ENCODE measurements at regions not wholly inside any gene's neighbourhood (a gene's known extent, or its start where the extent isn't known, plus 50 kb on each side); places are given as distances from the start of the nearest gene placed in this dataset.
"Not testable (repeated sequence)": the region's sequence is repeated elsewhere in the genome, so short reads cannot be mapped to it uniquely, and the experiment has no call there.

DNA sequence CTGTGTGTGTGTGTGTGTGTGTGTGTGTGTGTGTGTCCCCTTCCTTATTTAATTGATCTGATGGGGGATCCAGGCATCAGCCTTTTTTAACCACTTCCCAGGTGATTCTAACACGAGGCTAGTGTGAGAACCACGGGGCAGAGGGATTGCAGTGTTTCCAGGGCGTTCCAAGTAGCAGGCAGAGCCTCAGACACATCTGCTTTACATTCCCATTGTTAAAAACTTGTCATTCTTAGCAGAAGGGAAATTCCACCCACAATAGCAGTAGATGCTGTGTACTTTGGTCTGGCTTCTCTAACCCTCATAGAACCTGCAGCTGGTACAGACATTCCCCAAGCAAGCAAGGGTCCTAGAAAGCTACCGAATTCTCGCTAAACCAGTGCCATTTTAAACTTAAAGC, 81.9 kb upstream of the SLC30A5 start:
- Histone ChIP-seq H3K36me3 (no peaks in the 10 kb centered on the region), H3K4me1 (no peaks in the 10 kb centered on the region), H3K4me3 (no peak overlapping the region), H3K27me3 (no peaks in the 10 kb centered on the region), H3K9me3 (no peaks in the 10 kb centered on the region), H3K27ac (no peak overlapping the region)
- DNase-seq (no peak), ATAC-seq (ENCODE audit: low FRiP score in 2 of 2) (no peak)
- WGBS, 2 donors = 69 to 71% methylated on average over 5 of the region's 5 CpGs
- TF ChIP-seq CTCF (IDR thresholded peaks at IDR 0.05) (no peak), POLR2A (IDR thresholded peaks at IDR 0.05) (no peak), EP300 (IDR thresholded peaks at IDR 0.05) (no peak)

GRCh38 chr5:69013481-69013880, 80.3 kb upstream of the SLC30A5 start:
- Histone ChIP-seq H3K27me3 (no peaks in the 10 kb centered on the region), H3K9me3 (no peaks in the 10 kb centered on the region), H3K4me3 (no peak overlapping the region), H3K27ac (no peak overlapping the region), H3K36me3 (no peaks in the 10 kb centered on the region), H3K4me1 (no peaks in the 10 kb centered on the region)
- TF ChIP-seq POLR2AphosphoS5 (IDR thresholded peaks at IDR 0.05) = no peak
- TF ChIP-seq POLR2A (IDR thresholded peaks at IDR 0.05) = no peak
- no peak for TF ChIP-seq CTCF (IDR thresholded peaks at IDR 0.05)
- TF ChIP-seq EP300 (IDR thresholded peaks at IDR 0.05) = no peak
- no peak for DNase-seq
- WGBS, 2 donors = 78 to 87% methylated on average over 2 of the region's 2 CpGs
- ATAC-seq (ENCODE audit: low FRiP score in 2 of 2) = no peak

DNA sequence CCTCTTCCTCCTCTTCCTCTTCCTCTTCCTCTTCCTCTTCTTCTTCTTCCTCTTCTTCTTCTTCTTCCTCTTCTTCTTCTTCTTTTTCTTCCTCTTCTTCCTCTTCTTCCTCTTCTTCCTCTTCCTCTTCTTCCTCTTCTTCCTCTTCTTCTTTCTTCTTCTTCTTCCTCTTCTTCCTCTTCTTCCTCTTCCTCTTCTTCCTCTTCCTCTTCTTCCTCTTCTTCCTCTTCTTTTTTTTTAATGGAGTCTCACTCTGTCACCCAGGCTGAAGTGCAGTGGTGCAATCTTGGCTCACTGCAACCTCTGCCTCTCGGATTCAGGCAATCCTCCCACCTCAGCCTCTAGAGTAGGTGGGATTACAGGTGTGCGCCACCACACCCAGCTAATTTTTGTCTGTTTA, 79.8 kb upstream of the SLC30A5 start:
- not testable (repeated sequence) for H3K27me3 ChIP-seq; H3K36me3 ChIP-seq; H3K4me3 ChIP-seq; H3K4me1 ChIP-seq; H3K27ac ChIP-seq; ATAC-seq (ENCODE audit: low FRiP score in 2 of 2); H3K9me3 ChIP-seq; DNase-seq
- 96 to 100% methylated on average over 2 of the region's 2 CpGs for WGBS, 2 donors

DNA sequence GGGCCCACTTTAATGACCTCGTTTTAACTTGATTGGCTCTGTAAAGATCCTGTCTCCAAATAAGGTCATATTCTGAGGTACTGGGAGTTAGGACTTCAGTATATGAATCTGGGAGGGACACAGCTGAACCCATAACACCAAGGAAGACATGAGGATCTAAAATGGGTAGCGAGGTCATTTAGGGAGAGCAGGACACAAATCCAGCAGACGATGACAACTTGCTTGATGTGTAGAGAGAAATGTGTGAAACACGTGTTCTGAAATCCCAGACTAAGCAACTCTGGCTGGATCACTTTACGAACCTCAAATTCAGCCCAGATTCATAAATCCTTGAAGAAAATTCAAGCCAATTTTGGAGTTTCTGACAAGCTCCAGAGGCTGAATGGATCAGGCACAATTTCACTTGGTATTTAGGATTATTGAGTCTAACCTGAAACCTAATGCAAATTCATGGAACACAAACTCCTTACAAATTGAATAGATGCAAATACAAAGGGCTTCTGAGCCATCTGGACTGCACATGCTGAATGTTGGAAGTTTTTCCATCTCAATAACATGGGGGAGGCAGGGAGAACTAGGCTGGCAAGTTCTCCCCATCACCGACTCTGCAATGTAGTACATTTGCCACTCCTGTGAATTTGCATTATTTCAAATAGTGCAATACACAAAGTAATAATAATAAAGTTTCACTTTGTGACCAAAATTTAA, 74.0 kb upstream of the SLC30A5 start:
- 80 to 83% methylated on average over 6 of the region's 6 CpGs for WGBS, 2 donors

DNA sequence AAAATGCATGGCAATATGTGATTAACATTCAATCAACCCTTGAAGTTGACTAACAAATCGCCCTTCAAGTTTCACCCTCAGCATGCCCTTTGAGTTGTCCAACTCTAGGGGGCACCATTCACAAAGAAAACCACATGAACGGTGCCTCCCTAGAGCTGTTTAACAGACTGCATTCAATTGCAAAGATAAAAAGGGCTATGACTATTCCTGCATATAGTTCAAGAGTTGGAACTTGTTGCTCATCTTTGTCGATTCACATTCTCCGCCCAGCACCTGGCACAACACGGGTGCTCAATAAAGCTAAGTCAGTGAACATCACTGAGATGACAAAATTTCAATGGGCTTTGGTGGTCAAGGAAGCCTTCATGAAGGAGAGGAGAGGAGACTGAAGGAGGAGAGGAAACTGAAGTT, 69.6 kb upstream of the SLC30A5 start:
- TF ChIP-seq POLR2AphosphoS5 (IDR thresholded peaks at IDR 0.05) (no peak), EP300 (IDR thresholded peaks at IDR 0.05) (no peak), CTCF (IDR thresholded peaks at IDR 0.05) (peak in 5 of 6 experiments; percentile 18 to 65 (median 52)), POLR2A (IDR thresholded peaks at IDR 0.05) (no peak)
- no peaks in the 10 kb centered on the region for H3K36me3 ChIP-seq
- H3K27me3 ChIP-seq = no peaks in the 10 kb centered on the region
- H3K4me1 ChIP-seq = no peaks in the 10 kb centered on the region
- DNase-seq (peak in 1 of 2 donors; percentile 26), ATAC-seq (ENCODE audit: low FRiP score in 2 of 2) (peak in 1 of 2 donors; percentile 62)
- WGBS, 2 donors = 50 to 58% methylated on average over 5 of the region's 5 CpGs
- H3K4me3 ChIP-seq = no peak overlapping the region
- H3K9me3 ChIP-seq = no peaks in the 10 kb centered on the region
- no peak overlapping the region for H3K27ac ChIP-seq

More for the DNA sequence above, 74.0 kb upstream of the SLC30A5 start:
- Histone ChIP-seq H3K4me1 (no peaks in the 10 kb centered on the region), H3K36me3 (no peaks in the 10 kb centered on the region), H3K4me3 (no peak overlapping the region), H3K9me3 (no peaks in the 10 kb centered on the region), H3K27me3 (no peaks in the 10 kb centered on the region), H3K27ac (no peak overlapping the region)
- DNase-seq = no peak
- no peak for ATAC-seq (ENCODE audit: low FRiP score in 2 of 2)
- TF ChIP-seq CTCF (IDR thresholded peaks at IDR 0.05) (no peak), EP300 (IDR thresholded peaks at IDR 0.05) (no peak), POLR2A (IDR thresholded peaks at IDR 0.05) (no peak), POLR2AphosphoS5 (IDR thresholded peaks at IDR 0.05) (no peak)

All from upper lobe of left lung (tissue), 6 donors.